ENCODE measurements at regions not wholly inside any gene's neighbourhood (a gene's known extent, or its start where the extent isn't known, plus 50 kb on each side); places are given as distances from the start of the nearest gene placed in this dataset.
"Not testable (repeated sequence)": the region's sequence is repeated elsewhere in the genome, so short reads cannot be mapped to it uniquely, and the experiment has no call there.

- DNase-seq (ENCODE audit: low spot score) = no peak
These were observed 343.6 kb upstream of the AUTS2 start for GRCh38 chr7:69254643-69255042.

- DNase-seq (ENCODE audit: low spot score) = no peak
These were observed 341.6 kb upstream of the AUTS2 start for GRCh38 chr7:69256634-69257081.

- no peak for DNase-seq (ENCODE audit: low spot score)
These were observed 340.7 kb upstream of the AUTS2 start for GRCh38 chr7:69257592-69257991.

GRCh38 chr7:69259445-69259844 is 338.8 kb upstream of the AUTS2 start:
- DNase-seq (ENCODE audit: low spot score) = no peak

GRCh38 chr7:69260023-69260422 is 338.3 kb upstream of the AUTS2 start:
- DNase-seq (ENCODE audit: low spot score) = no peak

GRCh38 chr7:69263550-69263949 is 334.7 kb upstream of the AUTS2 start:
- DNase-seq (ENCODE audit: low spot score) = no peak

- DNase-seq (ENCODE audit: low spot score) = no peak
These were observed 328.5 kb upstream of the AUTS2 start for GRCh38 chr7:69269806-69270205.

- no peak for DNase-seq (ENCODE audit: low spot score)
These were observed 326.2 kb upstream of the AUTS2 start for GRCh38 chr7:69272101-69272500.

- no peak for DNase-seq (ENCODE audit: low spot score)
These were observed 322.1 kb upstream of the AUTS2 start for GRCh38 chr7:69276011-69276729.

- no peak for DNase-seq (ENCODE audit: low spot score)
These were observed 320.9 kb upstream of the AUTS2 start for GRCh38 chr7:69277366-69277765.

- DNase-seq (ENCODE audit: low spot score) = no peak
These were observed 315.3 kb upstream of the AUTS2 start for GRCh38 chr7:69282946-69283345.

GRCh38 chr7:69283421-69283820 is 314.9 kb upstream of the AUTS2 start:
- no peak for DNase-seq (ENCODE audit: low spot score)

- DNase-seq (ENCODE audit: low spot score) = no peak
These were observed 312.4 kb upstream of the AUTS2 start for GRCh38 chr7:69285854-69286253.

GRCh38 chr7:69295977-69296376 is 302.3 kb upstream of the AUTS2 start:
- DNase-seq (ENCODE audit: low spot score) = no peak

GRCh38 chr7:69301253-69301652 is 297.0 kb upstream of the AUTS2 start:
- DNase-seq (ENCODE audit: low spot score) = no peak

GRCh38 chr7:69309601-69310000 is 288.7 kb upstream of the AUTS2 start:
- DNase-seq (ENCODE audit: low spot score) = no peak

- no peak for DNase-seq (ENCODE audit: low spot score)
These were observed 286.8 kb upstream of the AUTS2 start for GRCh38 chr7:69311489-69311888.

- DNase-seq (ENCODE audit: low spot score) = not testable (repeated sequence)
These were observed 284.4 kb upstream of the AUTS2 start for GRCh38 chr7:69313852-69314251.

GRCh38 chr7:69318794-69319193 is 279.5 kb upstream of the AUTS2 start:
- no peak for DNase-seq (ENCODE audit: low spot score)

GRCh38 chr7:69328516-69328915 is 269.8 kb upstream of the AUTS2 start:
- no peak for DNase-seq (ENCODE audit: low spot score)

- no peak for DNase-seq (ENCODE audit: low spot score)
These were observed 263.6 kb upstream of the AUTS2 start for GRCh38 chr7:69334701-69335100.

GRCh38 chr7:69335331-69335730 is 262.9 kb upstream of the AUTS2 start:
- DNase-seq (ENCODE audit: low spot score) = no peak

GRCh38 chr7:69336976-69337375 is 261.3 kb upstream of the AUTS2 start:
- DNase-seq (ENCODE audit: low spot score) = no peak

GRCh38 chr7:69338144-69338543 is 260.1 kb upstream of the AUTS2 start:
- no peak for DNase-seq (ENCODE audit: low spot score)

Measured in germinal center (tissue), 1 donor.